ENCODE measurements at regions not wholly inside any gene's neighbourhood (a gene's known extent, or its start where the extent isn't known, plus 50 kb on each side); places are given as distances from the start of the nearest gene placed in this dataset.

DNA sequence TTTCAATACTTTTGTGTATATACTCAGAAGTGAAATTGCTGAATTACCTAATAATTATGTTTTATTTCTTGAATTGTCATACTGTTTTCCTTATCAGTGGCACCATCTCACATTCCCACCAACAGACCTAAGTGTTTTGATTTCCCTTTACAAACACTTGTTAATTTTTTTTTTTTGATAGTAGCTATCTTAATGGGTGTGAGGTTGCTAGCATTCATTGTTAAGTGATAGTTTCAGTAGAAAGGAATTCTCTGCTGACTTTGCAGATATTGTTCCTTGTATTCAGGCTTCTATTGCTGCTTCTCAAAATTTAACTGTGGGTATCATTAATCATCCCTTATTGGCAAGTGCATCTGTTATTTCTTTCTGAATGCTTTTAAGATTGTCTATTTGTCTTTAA lies 927.5 kb upstream of the SLIT2 start:
- H3K4me3 ChIP-seq (ENCODE audit: low read length), result no peak overlapping the region
- TF ChIP-seq, protein P1, sequence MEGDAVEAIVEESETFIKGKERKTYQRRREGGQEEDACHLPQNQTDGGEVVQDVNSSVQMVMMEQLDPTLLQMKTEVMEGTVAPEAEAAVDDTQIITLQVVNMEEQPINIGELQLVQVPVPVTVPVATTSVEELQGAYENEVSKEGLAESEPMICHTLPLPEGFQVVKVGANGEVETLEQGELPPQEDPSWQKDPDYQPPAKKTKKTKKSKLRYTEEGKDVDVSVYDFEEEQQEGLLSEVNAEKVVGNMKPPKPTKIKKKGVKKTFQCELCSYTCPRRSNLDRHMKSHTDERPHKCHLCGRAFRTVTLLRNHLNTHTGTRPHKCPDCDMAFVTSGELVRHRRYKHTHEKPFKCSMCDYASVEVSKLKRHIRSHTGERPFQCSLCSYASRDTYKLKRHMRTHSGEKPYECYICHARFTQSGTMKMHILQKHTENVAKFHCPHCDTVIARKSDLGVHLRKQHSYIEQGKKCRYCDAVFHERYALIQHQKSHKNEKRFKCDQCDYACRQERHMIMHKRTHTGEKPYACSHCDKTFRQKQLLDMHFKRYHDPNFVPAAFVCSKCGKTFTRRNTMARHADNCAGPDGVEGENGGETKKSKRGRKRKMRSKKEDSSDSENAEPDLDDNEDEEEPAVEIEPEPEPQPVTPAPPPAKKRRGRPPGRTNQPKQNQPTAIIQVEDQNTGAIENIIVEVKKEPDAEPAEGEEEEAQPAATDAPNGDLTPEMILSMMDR (IDR thresholded peaks at IDR 0.05; ENCODE audit: insufficient read depth, low read depth, low read length, missing control alignments), result no peak
- DNase-seq (ENCODE audit: low read depth), result no peak

DNA sequence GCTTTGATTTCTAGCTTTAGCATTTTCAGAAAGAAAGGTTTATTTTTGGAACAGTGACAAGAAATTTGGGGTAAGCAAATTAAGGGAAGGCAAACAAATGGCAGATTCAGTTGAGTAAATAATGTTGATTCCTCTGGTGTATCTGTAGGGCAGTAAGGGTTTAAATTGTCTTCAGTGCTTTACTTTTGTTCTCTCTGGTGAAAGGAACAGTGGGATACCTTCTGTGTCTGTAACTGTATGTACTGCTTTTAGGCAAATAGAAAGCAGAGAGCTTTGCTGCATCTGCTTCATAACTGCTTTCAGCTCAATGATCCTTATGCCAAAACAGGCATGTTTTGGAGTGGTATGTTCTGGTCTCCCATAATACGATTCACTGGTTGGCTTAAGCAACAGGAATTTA lies 932.1 kb upstream of the SLIT2 start:
- no peak for DNase-seq (ENCODE audit: low read depth)
- no peak overlapping the region for H3K4me3 ChIP-seq (ENCODE audit: low read length)
- TF ChIP-seq, protein P1 (IDR thresholded peaks at IDR 0.05; ENCODE audit: insufficient read depth, low read depth, low read length, missing control alignments), result no peak

DNA sequence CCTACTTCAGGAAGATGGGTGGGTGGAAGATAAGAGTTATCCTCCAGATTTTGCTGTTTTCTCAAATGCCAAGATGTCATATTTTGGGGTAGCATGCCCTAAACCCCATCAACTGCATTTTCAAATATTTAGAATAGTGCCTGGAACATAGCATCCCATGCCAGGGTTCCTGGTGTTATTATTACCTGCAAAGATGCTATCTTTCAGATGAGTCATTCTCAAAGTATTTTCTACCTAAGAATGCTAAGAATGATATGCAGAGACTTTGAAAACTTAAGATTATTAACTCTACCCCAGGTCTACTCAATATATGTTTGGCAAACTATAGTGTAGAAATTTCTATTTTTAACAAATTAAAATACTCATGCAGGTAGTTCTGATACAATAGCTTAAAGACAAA lies 934.3 kb upstream of the SLIT2 start:
- no peak overlapping the region for H3K4me3 ChIP-seq (ENCODE audit: low read length)
- TF ChIP-seq, protein P1 (IDR thresholded peaks at IDR 0.05; ENCODE audit: insufficient read depth, low read depth, low read length, missing control alignments), result no peak
- DNase-seq (ENCODE audit: low read depth), result no peak

DNA sequence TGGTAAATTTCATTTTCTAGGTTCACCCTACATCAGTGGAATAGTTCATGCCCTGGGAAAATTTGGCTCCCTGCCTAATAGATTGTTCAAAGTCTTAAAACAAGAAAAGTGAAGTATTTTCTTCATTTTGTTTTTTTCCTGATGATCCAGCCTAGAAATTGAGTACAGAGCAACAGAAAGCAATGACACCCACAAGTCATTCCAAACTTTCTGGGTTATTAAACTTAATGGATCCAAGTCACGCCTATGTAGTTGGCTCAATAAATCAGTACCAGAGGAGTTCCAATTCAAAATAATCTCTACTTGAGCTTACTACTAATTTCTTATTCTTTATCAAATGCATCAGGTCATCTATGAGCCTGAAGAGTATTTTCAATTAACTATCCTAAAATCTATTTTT lies 937.6 kb upstream of the SLIT2 start:
- no peak for DNase-seq (ENCODE audit: low read depth)
- TF ChIP-seq, protein P1 (IDR thresholded peaks at IDR 0.05; ENCODE audit: insufficient read depth, low read depth, low read length, missing control alignments), result no peak
- no peak overlapping the region for H3K4me3 ChIP-seq (ENCODE audit: low read length)

DNA sequence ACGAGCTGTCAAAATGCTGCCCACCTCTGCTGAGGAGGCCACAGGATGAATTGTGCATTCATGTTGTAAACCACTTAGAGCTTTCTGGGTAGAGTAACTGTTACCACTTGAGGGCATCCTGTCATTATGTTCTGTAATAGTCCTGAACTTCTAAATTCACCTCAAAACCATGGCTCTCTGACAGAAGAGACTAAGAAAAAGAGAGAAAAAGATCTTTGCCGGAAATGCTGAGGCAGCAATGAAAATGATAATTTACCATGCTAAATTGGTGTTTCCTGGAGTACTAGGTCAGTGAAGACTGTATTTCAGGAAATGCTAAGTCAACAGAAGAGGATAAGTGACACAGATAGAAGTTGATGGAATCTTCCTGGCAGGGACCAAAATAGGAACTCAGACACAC lies 942.3 kb upstream of the SLIT2 start:
- no peak overlapping the region for H3K4me3 ChIP-seq (ENCODE audit: low read length)
- TF ChIP-seq, protein P1 (IDR thresholded peaks at IDR 0.05; ENCODE audit: insufficient read depth, low read depth, low read length, missing control alignments), result peak; percentile 45
- DNase-seq (ENCODE audit: low read depth), result peak; percentile 36

DNA sequence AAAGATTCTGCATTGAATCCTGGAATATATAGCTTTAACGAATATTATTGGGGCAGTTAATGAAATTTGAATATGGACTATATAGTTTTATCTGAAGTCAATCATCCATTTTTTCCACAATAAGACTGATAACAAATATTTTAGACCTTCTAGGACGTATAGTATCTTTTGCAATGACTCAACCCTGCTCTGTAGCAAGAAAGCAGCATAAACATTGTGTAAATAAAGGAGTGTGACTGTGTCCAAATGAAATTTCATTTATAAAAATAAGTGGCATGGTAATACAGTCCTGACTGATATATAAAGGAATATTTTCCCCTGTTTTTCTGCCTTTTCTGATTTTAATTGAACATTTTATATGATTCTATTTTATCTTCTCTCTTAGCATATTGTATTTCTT lies 947.7 kb upstream of the SLIT2 start:
- H3K4me3 ChIP-seq (ENCODE audit: low read length), result no peak overlapping the region
- DNase-seq (ENCODE audit: low read depth), result peak; percentile 51
- TF ChIP-seq, protein P1 (IDR thresholded peaks at IDR 0.05; ENCODE audit: insufficient read depth, low read depth, low read length, missing control alignments), result no peak

DNA sequence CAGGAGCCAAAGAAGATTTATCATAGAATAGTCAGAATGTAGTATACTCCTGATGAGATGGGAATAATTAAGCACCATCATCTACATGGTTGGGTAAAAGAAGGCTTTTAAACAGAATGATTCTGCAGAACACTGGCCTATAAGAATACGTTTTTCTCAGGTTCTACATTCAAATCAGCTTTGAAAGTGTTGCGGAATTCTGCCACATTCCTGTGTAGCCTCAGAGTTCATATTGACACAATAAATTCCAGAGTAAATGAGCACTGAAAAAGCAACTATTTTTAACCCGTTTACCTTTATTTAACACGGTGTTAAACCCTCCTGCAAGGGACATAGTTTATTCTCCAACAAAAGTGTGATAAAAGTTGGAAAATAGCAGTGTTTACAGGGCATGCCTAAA lies 950.2 kb upstream of the SLIT2 start:
- no peak for DNase-seq (ENCODE audit: low read depth)
- H3K4me3 ChIP-seq (ENCODE audit: low read length), result no peak overlapping the region
- TF ChIP-seq, protein P1 (IDR thresholded peaks at IDR 0.05; ENCODE audit: insufficient read depth, low read depth, low read length, missing control alignments), result no peak
